Mesodermal cell (in vitro differentiated cells): ENCODE measurements at regions not wholly inside any gene's neighbourhood (a gene's known extent, or its start where the extent isn't known, plus 50 kb on each side); places are given as distances from the start of the nearest gene placed in this dataset.
"Not testable (repeated sequence)": the region's sequence is repeated elsewhere in the genome, so short reads cannot be mapped to it uniquely, and the experiment has no call there.

Source experiments
- H3K27ac ChIP-seq: 2 replicates; pipeline ENCODE4 v1.7.0; 2013; ENCODE audit warnings: mild to moderate bottlenecking, low read depth, low read length, moderate library complexity; ENCODE audit not compliant: severe bottlenecking
- H3K36me3 ChIP-seq: 2 replicates; pipeline ENCODE4 v1.7.1; 2013; ENCODE audit warnings: mild to moderate bottlenecking, low read length, moderate library complexity; ENCODE audit not compliant: control insufficient read depth, insufficient read depth
- H3K4me1 ChIP-seq: one replicate; pipeline ENCODE4 v1.7.1; 2013; ENCODE audit warnings: mild to moderate bottlenecking, low read length; ENCODE audit not compliant: insufficient read depth, control insufficient read depth, poor library complexity, severe bottlenecking
- H3K4me3 ChIP-seq: 2 replicates; pipeline ENCODE4 v1.7.0; 2013; ENCODE audit warnings: low read length, control low read depth, mild to moderate bottlenecking; ENCODE audit not compliant: insufficient read depth, poor library complexity, severe bottlenecking; ENCODE audit errors: extremely low read depth
- H3K9me3 ChIP-seq: 2 replicates; pipeline ENCODE4 v1.7.1; 2013; ENCODE audit warnings: mild to moderate bottlenecking, low read length, moderate library complexity; ENCODE audit not compliant: control insufficient read depth
- WGBS, 2 experiments: methylation state at CpG; one replicate each; pipeline ENCODE4 v1.1.5; 2013; ENCODE audit warnings: missing lambda C conversion rate in 2 of 2; ENCODE audit not compliant: insufficient coverage in 2 of 2; 5-methylcytosine and 5-hydroxymethylcytosine counted together

GRCh38 chr5:96172436-96172835 is 210.8 kb upstream of the ELL2 start:
- 100% methylated on average over 1 of the region's 2 CpGs for WGBS, 2 experiments
- Histone ChIP-seq H3K27ac (no peak overlapping the region), H3K4me1 (peaks cover 5% of the 10 kb centered on the region)

GRCh38 chr5:96171973-96172372 is 210.3 kb upstream of the ELL2 start:
- not testable (repeated sequence) for H3K4me3 ChIP-seq, H3K36me3 ChIP-seq, H3K27ac ChIP-seq, H3K4me1 ChIP-seq, H3K9me3 ChIP-seq
- no CpG with 5 or more reads among the region's 4 CpGs for WGBS, 2 experiments

More at GRCh38 chr5:96172436-96172835, 210.8 kb upstream of the ELL2 start:
- Histone ChIP-seq H3K9me3 (no peaks in the 10 kb centered on the region), H3K4me3 (no peak overlapping the region), H3K36me3 (no peaks in the 10 kb centered on the region)

DNA sequence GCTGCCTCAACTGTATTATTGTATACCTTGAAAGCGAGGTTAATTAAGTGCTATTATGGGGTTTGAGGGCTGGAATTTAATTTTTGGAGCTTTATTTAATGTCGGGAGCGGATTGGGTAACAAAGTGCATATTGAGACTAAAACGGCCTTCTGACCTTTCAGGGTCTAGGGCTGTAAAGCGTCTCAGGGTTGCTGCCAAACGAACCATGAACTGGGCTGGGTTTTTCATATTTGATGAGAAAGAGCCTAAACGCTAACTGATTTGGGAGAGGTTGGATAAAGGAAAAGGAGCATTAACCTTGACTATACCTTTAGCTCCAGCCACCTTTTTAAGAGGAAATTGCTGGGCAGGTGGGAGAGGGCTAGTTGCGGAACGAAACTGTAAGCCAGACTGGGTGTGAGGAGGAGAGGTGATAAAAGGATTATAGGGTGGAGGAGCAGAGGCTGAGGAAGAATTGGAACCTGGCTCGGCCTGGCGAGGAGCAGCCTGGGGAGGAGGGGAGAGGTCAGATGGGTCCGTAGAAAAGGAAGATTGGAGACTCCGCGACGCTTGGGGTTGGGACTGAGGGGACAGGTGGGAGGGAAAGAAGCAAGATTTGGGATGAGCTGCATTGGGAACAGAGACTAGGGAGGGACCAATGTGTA is 209.0 kb upstream of the ELL2 start:
- not testable (repeated sequence) for H3K4me1 ChIP-seq, H3K27ac ChIP-seq, H3K36me3 ChIP-seq, H3K9me3 ChIP-seq, H3K4me3 ChIP-seq
- whole genome bisulfite sequencing, 2 experiments: 86 to 89% methylated on average over 14 to 15 of the region's 15 CpGs

GRCh38 chr5:96168833-96169232 is 207.2 kb upstream of the ELL2 start:
- not testable (repeated sequence) for H3K9me3 ChIP-seq, H3K4me3 ChIP-seq, H3K4me1 ChIP-seq, H3K36me3 ChIP-seq, H3K27ac ChIP-seq
- 94 to 98% methylated on average over 5 to 8 of the region's 8 CpGs for WGBS, 2 experiments

- no peaks in the 10 kb centered on the region for H3K36me3 ChIP-seq
- no peaks in the 10 kb centered on the region for H3K9me3 ChIP-seq
- H3K4me3 ChIP-seq: no peak overlapping the region
- no peak overlapping the region for H3K27ac ChIP-seq
- WGBS, 2 experiments: 80% methylated on average over 1 of the region's 2 CpGs; no CpG with 5 or more reads in 1 of the 2 experiments
- H3K4me1 ChIP-seq: no peaks in the 10 kb centered on the region
Observed at GRCh38 chr5:96159043-96159442, 197.4 kb upstream of the ELL2 start.

GRCh38 chr5:96157841-96158291 is 196.2 kb upstream of the ELL2 start:
- Histone ChIP-seq H3K4me3 (no peak overlapping the region), H3K27ac (no peak overlapping the region)
- WGBS, 2 experiments: 80 to 100% methylated on average over 1 to 3 of the region's 3 CpGs

DNA sequence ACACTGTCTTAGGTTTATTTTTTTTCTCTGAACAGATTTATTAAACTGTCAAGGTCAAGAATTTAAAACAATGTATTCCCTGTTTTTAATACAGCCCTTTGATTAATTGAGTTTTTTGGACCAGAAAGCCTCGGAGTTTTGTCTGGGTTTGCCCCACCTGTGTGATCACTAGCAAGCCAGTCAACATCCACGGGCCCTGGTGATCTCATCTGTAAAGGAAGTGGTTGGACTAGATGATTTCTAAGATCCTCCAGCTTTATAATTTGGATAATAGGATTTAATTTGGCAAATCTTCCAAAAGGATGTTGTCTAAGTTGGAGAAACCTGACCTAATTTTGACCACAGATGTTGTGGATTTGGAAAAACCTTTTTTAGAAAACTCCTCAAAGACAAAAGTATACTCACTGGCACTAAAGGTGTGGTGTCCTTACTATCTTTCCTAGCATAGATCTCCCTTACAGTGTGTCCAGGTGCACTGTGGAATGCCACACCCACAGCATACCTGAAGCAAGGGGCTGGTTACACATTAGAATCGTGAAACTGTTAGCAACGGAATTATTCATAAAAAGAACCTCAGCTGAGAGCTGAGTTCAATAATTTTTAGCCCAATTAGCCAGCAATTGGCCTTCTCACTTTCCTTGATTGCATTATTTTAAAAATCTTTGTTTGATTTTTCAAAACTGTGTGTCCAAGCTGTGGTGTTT is 195.6 kb upstream of the ELL2 start:
- WGBS, 2 experiments: 84 to 94% methylated on average over 2 to 3 of the region's 4 CpGs
- Histone ChIP-seq H3K36me3 (no peaks in the 10 kb centered on the region), H3K4me1 (no peaks in the 10 kb centered on the region), H3K9me3 (no peaks in the 10 kb centered on the region), H3K27ac (no peak overlapping the region), H3K4me3 (no peak overlapping the region)

More at GRCh38 chr5:96157841-96158291, 196.2 kb upstream of the ELL2 start:
- no peaks in the 10 kb centered on the region for H3K9me3 ChIP-seq
- no peaks in the 10 kb centered on the region for H3K4me1 ChIP-seq
- H3K36me3 ChIP-seq: no peaks in the 10 kb centered on the region

GRCh38 chr5:96155147-96155546 is 193.5 kb upstream of the ELL2 start:
- no peaks in the 10 kb centered on the region for H3K4me1 ChIP-seq
- H3K9me3 ChIP-seq: no peaks in the 10 kb centered on the region
- H3K36me3 ChIP-seq: no peaks in the 10 kb centered on the region
- 100% methylated on average over 1 of the region's 2 CpGs; no CpG with 5 or more reads in 1 of the 2 experiments for WGBS, 2 experiments
- H3K27ac ChIP-seq: no peak overlapping the region
- H3K4me3 ChIP-seq: no peak overlapping the region

DNA sequence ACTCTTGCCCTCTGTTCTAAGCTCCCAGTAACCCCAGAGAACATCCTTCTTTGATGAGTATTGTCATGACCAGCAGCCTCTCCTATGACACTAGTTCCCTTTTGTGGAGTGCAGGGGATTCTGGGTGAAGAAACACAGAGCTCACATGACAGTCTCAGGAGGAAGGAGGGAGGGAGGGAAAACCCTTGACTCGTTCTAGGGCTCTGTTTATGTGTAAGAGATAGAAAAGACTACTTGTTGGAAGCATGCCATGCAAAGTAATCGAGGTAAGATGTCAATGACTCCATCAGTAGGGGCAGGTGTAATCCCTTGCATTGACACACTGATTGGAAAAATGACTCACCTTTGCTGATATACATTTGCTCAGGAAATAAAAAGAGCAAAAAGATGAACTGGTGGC is 190.2 kb upstream of the ELL2 start:
- no peak overlapping the region for H3K27ac ChIP-seq
- H3K4me3 ChIP-seq: no peak overlapping the region
- H3K36me3 ChIP-seq: no peaks in the 10 kb centered on the region
- 72 to 75% methylated on average over 2 of the region's 2 CpGs for WGBS, 2 experiments
- H3K4me1 ChIP-seq: no peaks in the 10 kb centered on the region
- no peaks in the 10 kb centered on the region for H3K9me3 ChIP-seq

- Histone ChIP-seq H3K9me3 (no peaks in the 10 kb centered on the region), H3K4me3 (no peak overlapping the region), H3K36me3 (no peaks in the 10 kb centered on the region), H3K27ac (no peak overlapping the region), H3K4me1 (no peaks in the 10 kb centered on the region)
- WGBS, 2 experiments: no CpG with 5 or more reads among the region's 1 CpG
Observed at GRCh38 chr5:96150007-96150406, 188.4 kb upstream of the ELL2 start.

GRCh38 chr5:96149546-96149945 is 187.9 kb upstream of the ELL2 start:
- Histone ChIP-seq H3K4me1 (no peaks in the 10 kb centered on the region), H3K36me3 (no peaks in the 10 kb centered on the region), H3K27ac (no peak overlapping the region), H3K9me3 (no peaks in the 10 kb centered on the region), H3K4me3 (no peak overlapping the region)
- 86 to 100% methylated on average over 1 of the region's 1 CpG for WGBS, 2 experiments
